HL-60 (cell line): ENCODE measurements at regions not wholly inside any gene's neighbourhood (a gene's known extent, or its start where the extent isn't known, plus 50 kb on each side); places are given as distances from the start of the nearest gene placed in this dataset.

Experiments used
- SPI1 ChIP-seq: IDR thresholded peaks from 2 replicates; pipeline ENCODE4 v1.6.1; 2012; ENCODE audit warnings: low read depth, mild to moderate bottlenecking, borderline replicate concordance
- TF ChIP-seq, protein P1 (sequence below): IDR thresholded peaks from one replicate; pipeline ENCODE4 v1.5.1; 2011; ENCODE audit warnings: low read length, control low read depth, inconsistent platforms; ENCODE audit not compliant: insufficient read depth

DNA sequence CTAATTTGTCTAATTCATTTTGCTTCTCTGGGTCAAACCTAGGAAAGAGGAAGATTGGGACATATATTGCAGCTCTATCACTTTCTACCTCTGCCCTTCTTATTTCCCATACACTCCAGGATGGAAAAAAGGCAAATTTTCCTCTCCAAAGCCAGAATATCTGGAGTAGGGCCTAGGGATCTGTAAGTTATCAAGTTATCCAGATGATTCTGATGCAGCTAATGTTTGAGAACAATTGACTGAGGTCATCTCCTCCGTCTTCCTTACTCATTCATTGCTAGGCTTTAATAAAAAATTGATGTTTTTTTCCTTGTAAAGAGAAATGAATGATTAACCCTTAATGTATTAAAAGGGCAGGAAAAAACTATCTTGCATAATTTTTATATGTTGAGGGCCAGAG is 211.9 kb upstream of the GLI3 start:
- TF ChIP-seq, protein P1, sequence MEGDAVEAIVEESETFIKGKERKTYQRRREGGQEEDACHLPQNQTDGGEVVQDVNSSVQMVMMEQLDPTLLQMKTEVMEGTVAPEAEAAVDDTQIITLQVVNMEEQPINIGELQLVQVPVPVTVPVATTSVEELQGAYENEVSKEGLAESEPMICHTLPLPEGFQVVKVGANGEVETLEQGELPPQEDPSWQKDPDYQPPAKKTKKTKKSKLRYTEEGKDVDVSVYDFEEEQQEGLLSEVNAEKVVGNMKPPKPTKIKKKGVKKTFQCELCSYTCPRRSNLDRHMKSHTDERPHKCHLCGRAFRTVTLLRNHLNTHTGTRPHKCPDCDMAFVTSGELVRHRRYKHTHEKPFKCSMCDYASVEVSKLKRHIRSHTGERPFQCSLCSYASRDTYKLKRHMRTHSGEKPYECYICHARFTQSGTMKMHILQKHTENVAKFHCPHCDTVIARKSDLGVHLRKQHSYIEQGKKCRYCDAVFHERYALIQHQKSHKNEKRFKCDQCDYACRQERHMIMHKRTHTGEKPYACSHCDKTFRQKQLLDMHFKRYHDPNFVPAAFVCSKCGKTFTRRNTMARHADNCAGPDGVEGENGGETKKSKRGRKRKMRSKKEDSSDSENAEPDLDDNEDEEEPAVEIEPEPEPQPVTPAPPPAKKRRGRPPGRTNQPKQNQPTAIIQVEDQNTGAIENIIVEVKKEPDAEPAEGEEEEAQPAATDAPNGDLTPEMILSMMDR: no peak
- TF ChIP-seq SPI1: no peak
